CD4-positive, alpha-beta T cell (primary cell): ENCODE measurements at regions not wholly inside any gene's neighbourhood (a gene's known extent, or its start where the extent isn't known, plus 50 kb on each side); places are given as distances from the start of the nearest gene placed in this dataset.

ENCODE experiments used
- ATAC-seq: fragments of 200-7000 bp; cut with Tn5 transposase; one replicate; pipeline ENCODE4 v1.10.0; 2022; ENCODE audit warnings: mild to moderate bottlenecking; ENCODE audit not compliant: poor library complexity
- CTCF ChIA-PET: fragments of 350-600 bp; sonication (Branson Sonifier 250); formaldehyde crosslinking; loops from one replicate; lab custom pipeline; 2021; ENCODE audit warnings: antibody characterized with exemption, inconsistent platforms; lab: Charles Lee
- POLR2A ChIA-PET: fragments of 350-600 bp; sonication (Branson Sonifier 250); formaldehyde crosslinking; loops from one replicate; lab custom pipeline; 2021; ENCODE audit warnings: antibody characterized with exemption, inconsistent platforms; lab: Charles Lee
- DNase-seq, 14 experiments: peaks; one replicate each; pipeline ENCODE4 v3.0.0-alpha.2; 2013 to 2020; ENCODE audit warnings: mixed read lengths in 2 of 14
- H3K27ac ChIP-seq, 2 donors: one replicate each; pipeline versions ENCODE4 v1.5.1 to v1.7.0; 2013; ENCODE audit warnings: low read length in 2 of 2, low read depth in 1 of 2, mild to moderate bottlenecking in 1 of 2
- H3K27me3 ChIP-seq, 2 experiments: 1 replicate in 1 of 2; 2 replicates in 1 of 2; pipeline versions ENCODE4 v1.6.1 to v1.7.0; 2013; ENCODE audit warnings: low read length in 2 of 2, control low read depth in 1 of 2, mild to moderate bottlenecking in 1 of 2, moderate library complexity in 1 of 2; ENCODE audit not compliant: insufficient read depth in 2 of 2, control insufficient read depth in 1 of 2
- H3K36me3 ChIP-seq: one replicate; pipeline ENCODE4 v1.6.1; 2013; ENCODE audit warnings: low read length, control low read depth; ENCODE audit not compliant: insufficient read depth
- H3K4me1 ChIP-seq: one replicate; pipeline ENCODE4 v1.6.1; 2013; ENCODE audit warnings: low read length, control low read depth; ENCODE audit not compliant: insufficient read depth
- H3K4me3 ChIP-seq: one replicate; pipeline ENCODE4 v1.5.1; 2013; ENCODE audit warnings: mild to moderate bottlenecking, low read length, moderate library complexity
- H3K9me3 ChIP-seq, 2 experiments: 1 replicate in 1 of 2; 2 replicates in 1 of 2; pipeline versions ENCODE4 v1.6.1 to v1.7.0; 2013; ENCODE audit warnings: low read length in 2 of 2, mild to moderate bottlenecking in 2 of 2, control low read depth in 1 of 2, moderate library complexity in 1 of 2; ENCODE audit not compliant: control insufficient read depth in 1 of 2, insufficient read depth in 1 of 2
- H3K27ac Mint-ChIP-seq: one replicate; pipeline ENCODE4 v1.8.0; 2020; ENCODE audit warnings: mixed read lengths
- H3K27me3 Mint-ChIP-seq: one replicate; pipeline ENCODE4 v1.8.0; 2021; ENCODE audit warnings: mixed read lengths
- H3K36me3 Mint-ChIP-seq: one replicate; pipeline ENCODE4 v1.8.0; 2021; ENCODE audit warnings: low read depth, mixed read lengths
- H3K4me1 Mint-ChIP-seq: one replicate; pipeline ENCODE4 v1.8.0; 2021; ENCODE audit warnings: low read depth, mixed read lengths
- H3K4me3 Mint-ChIP-seq: one replicate; pipeline ENCODE4 v1.8.0; 2020; ENCODE audit warnings: mild to moderate bottlenecking, mixed read lengths
- H3K9me3 Mint-ChIP-seq: one replicate; pipeline ENCODE4 v1.8.0; 2020; ENCODE audit warnings: mixed read lengths
- CTCF ChIP-seq: fragments of 200-600 bp; IDR thresholded peaks from one replicate; pipeline ENCODE4 v1.8.0; 2022; ENCODE audit warnings: antibody characterized with exemption, mild to moderate bottlenecking
- intact Hi-C, 2 experiments: fragments of 100-400 bp; cut with DNase I in 1 of 2; cut with micrococcal nuclease in 1 of 2; formaldehyde crosslinking; loops; one replicate each; pipeline versions ENCODE4 v1.15.1 to v1.9.0; 2023 to 2025; cut with DNase I, micrococcal nuclease

DNA sequence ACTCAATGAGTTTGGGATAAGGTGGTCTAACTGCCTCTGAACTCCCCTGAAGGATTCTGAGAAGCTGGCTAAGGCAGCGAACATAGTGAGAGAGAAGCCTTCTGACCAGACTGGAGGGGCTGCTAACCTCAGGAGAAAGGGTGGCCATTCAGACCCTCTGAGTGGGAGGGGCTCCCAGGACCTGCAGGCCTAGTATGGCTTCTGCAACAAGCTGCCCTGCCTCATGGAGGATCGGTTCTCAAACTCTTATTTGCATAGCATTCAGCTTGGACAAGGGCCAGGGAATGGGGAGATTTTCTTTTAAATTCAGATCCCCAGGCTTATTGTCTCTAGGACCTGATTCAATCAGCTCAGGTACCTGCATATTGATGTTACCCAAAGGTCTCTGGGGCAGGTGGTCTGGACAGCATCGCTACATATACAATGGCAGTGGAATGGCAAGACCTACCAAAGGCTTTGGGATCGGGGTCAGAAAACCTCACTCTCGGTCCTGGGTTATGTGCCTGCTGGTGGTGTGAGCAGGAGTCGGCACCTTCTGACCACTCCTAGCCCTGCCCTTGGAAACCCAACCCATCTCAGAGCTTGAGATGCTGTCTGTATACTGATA lies 599.1 kb downstream of the BRD1 start:
- POLR2A ChIA-PET = no interaction called here
- no peak for TF ChIP-seq CTCF
- ATAC-seq = no peak

DNA sequence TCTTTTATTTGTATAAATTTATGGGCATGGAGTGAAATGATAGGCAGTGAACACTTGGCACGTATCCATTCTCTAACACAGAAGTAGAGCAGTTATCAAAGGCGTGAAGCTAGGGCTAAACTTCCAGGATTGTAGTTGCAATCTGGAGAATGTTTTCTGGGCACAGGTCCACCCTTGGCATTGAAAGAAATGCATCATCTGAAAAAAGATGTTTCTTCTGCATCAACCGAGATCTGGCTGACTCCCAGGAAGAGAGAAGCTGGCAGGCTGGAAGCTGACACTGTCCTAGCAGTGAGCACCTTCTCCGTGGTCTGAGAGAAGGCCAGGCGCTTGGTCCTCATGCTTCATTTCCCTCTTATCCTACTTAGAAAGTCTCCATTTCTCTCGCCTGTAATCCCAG lies 600.0 kb downstream of the BRD1 start:
- Mint-ChIP-seq H3K27ac (no peak overlapping the region), H3K9me3 (no peaks in the 10 kb centered on the region), H3K4me3 (no peak overlapping the region), H3K36me3 (no peaks in the 10 kb centered on the region), H3K4me1 (no peaks in the 10 kb centered on the region), H3K27me3 (no peaks in the 10 kb centered on the region)
- CTCF ChIA-PET = interaction anchor here (0.7 kb wide), 1 partner anchor 37 kb away, joined by 4 read pairs; no protein-coding TSS in a partner anchor
- Histone ChIP-seq H3K27me3 (no peaks in the 10 kb centered on the region), H3K27ac (no peak overlapping the region), H3K4me3 (no peak overlapping the region), H3K9me3 (no peaks in the 10 kb centered on the region), H3K4me1 (no peaks in the 10 kb centered on the region), H3K36me3 (no peaks in the 10 kb centered on the region)
- intact Hi-C loops = no loop called here
- POLR2A ChIA-PET = no interaction called here
- ATAC-seq (no peak), DNase-seq (no peak)
- TF ChIP-seq CTCF = no peak

More for the DNA sequence above, 599.1 kb downstream of the BRD1 start:
- Histone ChIP-seq H3K27ac (no peak overlapping the region), H3K36me3 (no peaks in the 10 kb centered on the region), H3K4me3 (no peak overlapping the region), H3K27me3 (no peaks in the 10 kb centered on the region), H3K4me1 (no peaks in the 10 kb centered on the region), H3K9me3 (no peaks in the 10 kb centered on the region)
- CTCF ChIA-PET = no interaction called here
- Mint-ChIP-seq H3K27me3 (no peaks in the 10 kb centered on the region), H3K9me3 (no peaks in the 10 kb centered on the region), H3K4me1 (no peaks in the 10 kb centered on the region), H3K36me3 (no peaks in the 10 kb centered on the region), H3K27ac (no peak overlapping the region), H3K4me3 (no peak overlapping the region)
- intact Hi-C loops = no loop called here
- peak in 1 of 14 experiments; percentile 3 for DNase-seq

DNA sequence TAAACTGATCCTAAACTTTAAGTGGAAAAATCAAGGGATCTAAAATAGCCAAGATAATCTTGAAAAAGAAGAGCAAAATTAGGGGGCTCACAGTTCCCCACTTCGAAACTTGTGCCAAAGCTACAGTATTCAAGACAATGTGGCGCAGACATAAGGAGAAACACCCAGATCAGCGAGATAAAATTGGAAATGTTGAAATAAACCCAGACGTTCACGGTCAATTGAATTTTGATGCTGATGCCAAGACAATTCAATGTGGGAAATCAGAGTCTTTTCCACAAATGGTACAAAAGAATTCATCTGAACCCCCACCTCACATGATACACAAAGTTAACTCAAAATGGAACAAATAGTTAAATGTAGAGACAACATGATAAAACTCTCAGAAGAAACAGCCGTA lies 601.6 kb downstream of the BRD1 start:
- H3K27me3 Mint-ChIP-seq = peaks cover 3% of the 10 kb centered on the region
- no peaks in the 10 kb centered on the region for H3K4me1 ChIP-seq
- no peak overlapping the region for H3K4me3 ChIP-seq
- H3K36me3 ChIP-seq = no peaks in the 10 kb centered on the region
- no peak for TF ChIP-seq CTCF
- CTCF ChIA-PET = no interaction called here
- no peaks in the 10 kb centered on the region for H3K36me3 Mint-ChIP-seq
- no peak overlapping the region for H3K4me3 Mint-ChIP-seq
- POLR2A ChIA-PET = no interaction called here
- ATAC-seq = no peak
- no peaks in the 10 kb centered on the region for H3K27me3 ChIP-seq
- H3K27ac Mint-ChIP-seq = no peak overlapping the region
- H3K9me3 Mint-ChIP-seq = no peaks in the 10 kb centered on the region
- no peaks in the 10 kb centered on the region for H3K9me3 ChIP-seq
- H3K27ac ChIP-seq = no peak overlapping the region
- H3K4me1 Mint-ChIP-seq = no peaks in the 10 kb centered on the region
- intact Hi-C loops = no loop called here
- no peak for DNase-seq
